Caki2 (cell line): ENCODE measurements at regions not wholly inside any gene's neighbourhood (a gene's known extent, or its start where the extent isn't known, plus 50 kb on each side); places are given as distances from the start of the nearest gene placed in this dataset.

Experiments used
- DNase-seq: peaks from one replicate; pipeline ENCODE4 v3.0.0-alpha.2; 2015; ENCODE audit warnings: low read depth
- in situ Hi-C: cut with HindIII; loops from 2 replicates; pipeline ENCODE4 v1.10.0; 2016; ENCODE audit warnings: low sequenced_read_pairs, low pct_unique_long_range_greater_than_20kb, mixed read lengths

DNA sequence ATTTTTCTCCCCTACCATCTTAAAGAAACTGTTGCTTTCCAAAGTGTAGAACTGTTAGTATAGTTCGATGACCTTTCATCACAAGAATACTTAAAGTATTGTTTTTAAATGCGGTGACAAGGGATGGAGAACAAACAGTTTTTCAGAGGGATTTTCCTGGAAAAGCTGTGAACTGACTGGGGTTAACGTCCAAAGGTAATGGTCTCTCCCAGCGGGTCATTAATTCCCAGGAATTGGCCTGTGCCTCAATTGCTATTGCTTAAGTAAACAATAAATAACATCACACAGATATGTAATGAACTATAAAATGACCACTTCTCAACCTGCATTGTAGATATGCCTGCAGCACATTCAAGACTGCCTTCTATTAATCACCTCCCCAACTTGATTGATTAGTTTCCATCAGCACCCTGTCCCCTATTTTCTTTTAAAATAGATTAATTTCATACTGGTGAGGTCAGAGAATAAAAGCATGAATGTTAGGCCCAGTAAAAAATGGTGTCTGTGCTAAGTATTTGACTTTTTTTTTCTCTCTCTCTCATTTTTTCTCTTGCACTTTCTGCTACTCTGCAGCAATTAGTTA is 268.2 kb downstream of the SAMD5 start:
- peak; percentile 62 for DNase-seq
- in situ Hi-C loops: no loop called here

DNA sequence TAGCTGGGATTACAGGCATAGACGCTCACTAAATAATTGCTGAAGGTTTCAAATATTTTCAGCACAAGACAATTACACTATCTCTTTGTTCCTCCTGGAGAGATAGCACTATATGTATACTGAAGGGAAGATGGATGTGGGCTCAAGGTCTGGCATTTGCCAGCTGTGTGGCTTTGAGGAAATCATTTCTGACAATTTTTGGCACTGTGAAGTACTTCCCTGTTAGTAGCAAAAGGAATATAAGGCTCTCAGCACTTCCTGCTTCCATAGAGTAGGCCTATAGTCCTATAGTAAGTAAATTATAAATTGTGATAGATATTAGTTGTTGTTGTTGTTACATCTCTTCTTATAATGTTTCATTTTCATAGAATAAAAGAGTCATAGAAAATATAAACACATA is 271.1 kb downstream of the SAMD5 start:
- no peak for DNase-seq
- in situ Hi-C loops: no loop called here

DNA sequence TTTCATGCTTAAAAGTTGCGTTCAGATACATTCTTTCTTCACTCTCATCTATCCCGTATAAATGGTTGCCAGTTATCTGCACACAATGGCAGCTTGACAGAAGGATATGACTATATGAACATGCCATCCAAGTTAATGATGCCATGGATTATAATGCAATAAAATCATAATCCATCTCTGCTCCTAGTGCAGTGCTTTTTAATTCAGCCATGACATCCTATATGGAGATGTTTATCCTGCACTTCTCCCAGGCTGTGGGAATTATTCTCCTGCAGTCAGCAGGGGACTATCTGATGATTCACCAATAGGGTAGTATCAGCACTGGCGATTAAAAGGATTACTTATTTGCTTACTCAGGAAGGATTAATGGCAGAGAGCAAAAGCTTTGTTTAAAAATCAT is 273.8 kb downstream of the SAMD5 start:
- peak; percentile 84 for DNase-seq
- in situ Hi-C loops: no loop called here

DNA sequence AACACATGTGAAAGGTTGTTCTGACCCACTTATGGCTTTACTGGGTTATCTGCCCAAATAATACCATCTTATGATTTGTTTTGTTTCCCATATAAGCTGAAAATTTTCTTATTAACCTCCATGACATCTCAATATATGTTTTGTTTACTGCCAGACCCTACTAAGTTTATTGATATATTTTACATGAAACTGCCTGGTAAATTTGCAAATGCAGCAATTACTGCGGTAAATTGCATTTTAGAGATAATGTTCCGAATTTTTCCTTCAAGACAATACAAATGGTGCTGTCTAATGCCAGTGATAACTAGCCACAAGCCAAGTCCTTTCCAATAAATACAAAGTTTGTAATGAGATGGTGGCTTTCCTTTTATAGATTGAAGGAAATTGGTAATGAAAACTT is 275.9 kb downstream of the SAMD5 start:
- in situ Hi-C loops: no loop called here
- DNase-seq: no peak

DNA sequence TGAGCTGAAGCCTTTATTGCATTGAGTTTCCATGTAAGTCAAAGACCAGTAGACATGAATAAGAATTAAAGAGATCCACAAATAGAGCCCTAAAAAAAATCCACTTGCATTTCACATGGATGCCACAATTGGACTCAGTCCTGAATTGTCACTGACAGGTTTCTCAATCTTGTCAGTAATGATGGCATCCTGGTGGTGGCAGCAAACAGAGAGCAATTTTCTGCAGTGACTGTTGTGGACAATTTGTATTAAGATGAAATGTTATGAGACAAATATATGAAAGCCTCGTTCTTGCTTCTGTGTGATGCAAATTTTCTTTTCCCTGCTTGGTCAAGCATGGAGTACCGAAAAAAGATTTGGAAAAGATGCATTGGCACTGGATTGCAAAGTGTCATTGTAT is 278.9 kb downstream of the SAMD5 start:
- in situ Hi-C loops: no loop called here
- DNase-seq: no peak

DNA sequence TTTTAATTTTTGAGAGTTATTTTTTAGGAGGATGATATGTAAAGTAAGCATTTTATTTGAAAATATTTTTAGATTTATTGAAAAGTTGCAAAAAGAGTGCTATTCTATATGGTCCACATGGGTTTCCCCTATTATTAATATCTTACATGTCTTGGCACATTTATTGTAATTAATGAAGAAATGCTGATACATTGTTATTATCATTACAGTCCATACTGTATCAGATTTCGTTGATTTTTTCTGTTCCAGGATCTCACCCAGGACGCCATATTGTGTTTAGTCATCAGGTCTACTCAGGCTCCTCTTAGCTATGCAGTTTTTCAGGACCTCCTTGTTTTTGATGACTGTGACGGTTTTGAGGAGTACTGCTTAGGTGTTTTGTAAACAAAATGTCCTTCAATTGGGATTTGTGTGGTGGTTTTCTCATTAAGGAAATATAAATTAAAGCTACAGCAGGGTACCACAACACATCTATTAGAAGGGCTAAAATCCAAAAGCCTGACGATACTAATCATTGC is 281.0 kb downstream of the SAMD5 start:
- no peak for DNase-seq
- in situ Hi-C loops: no loop called here

DNA sequence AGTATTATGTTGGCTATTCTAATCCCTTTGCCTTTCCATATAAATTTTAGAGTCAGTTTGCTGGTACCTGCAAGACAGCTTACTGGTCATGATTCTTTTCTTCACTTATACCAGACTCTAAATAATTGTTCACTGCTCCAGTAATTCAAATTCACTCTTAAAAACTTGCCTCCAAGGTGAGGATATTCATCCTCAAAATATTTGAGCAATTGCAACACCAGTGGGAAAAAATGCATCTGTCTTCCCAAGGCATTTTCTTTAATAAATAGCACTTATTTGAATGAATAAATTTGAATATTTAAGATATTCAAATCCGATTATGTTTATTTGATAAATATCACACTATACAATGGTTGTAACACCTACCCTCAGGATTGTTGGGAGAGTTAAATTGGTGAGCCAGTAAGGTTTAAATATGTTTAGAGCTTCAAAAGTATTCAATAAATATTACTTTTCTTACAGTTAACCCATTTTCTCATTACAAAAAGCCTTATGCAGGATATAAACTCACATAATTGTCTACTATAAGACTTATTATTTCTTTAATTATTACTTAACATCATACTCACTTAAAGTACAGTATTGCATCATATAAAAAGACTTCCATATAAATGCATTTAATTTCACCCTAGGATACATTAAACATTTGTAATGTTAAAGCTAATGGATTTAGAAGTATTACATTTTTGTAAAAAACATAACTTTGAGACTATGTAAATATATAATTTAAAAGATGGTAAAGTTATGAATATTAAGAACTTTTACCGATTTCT is 285.6 kb downstream of the SAMD5 start:
- in situ Hi-C loops: no loop called here
- no peak for DNase-seq

DNA sequence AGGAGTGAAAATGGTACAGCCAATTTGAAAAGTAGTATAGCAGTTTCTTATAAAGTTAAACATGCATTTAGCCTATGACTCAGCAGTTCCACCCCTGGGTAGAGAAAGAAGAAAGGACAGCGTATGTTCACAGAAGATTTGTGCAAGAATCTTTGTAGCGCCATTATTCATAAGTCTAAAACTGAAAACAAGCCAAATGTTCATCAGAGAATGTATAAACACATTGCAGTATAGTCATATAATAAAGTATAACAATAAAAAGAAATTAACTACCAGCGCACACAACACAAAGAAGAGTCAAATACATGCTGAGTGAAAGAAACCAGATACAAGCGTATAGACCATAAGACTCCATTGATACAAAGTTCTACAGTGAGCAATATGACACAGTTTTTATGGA is 294.0 kb downstream of the SAMD5 start:
- no peak for DNase-seq
- in situ Hi-C loops: no loop called here

DNA sequence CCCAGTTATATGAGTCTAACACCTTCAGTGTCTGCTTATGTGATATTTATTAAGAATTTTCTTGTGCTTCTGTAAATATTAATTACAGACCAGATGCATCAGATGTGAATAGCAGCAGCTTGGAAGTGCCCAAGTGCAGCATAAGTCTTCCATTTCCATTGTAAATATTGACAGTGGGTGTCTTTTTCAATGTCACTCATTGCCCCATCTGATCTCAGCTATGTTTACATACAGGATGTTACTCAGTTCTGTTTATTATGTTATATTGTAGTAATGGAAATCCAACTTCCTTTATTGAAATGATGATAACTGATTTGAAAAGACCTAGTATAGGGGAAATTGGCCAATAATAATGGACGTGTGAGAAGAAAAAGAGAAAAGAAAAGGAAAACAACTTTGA is 296.7 kb downstream of the SAMD5 start:
- DNase-seq: no peak
- in situ Hi-C loops: no loop called here

DNA sequence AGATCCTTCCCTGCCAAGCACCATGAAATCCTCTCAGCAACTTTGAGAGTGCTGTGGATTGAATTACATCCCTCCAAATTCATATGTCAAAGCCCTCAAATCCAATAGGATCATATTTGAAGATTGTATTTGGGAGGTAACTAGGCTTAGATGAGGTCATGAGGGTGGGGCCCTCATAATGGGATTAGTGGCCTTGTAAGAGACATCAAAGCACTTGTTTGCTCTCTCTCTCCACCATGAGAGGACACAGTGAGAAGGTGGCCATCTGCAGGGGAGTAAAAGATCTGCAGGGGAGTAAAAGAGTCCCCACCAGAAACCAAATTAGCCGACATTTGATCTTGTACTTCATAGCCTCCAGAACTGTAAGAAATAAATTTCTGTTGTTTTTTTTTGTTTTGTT is 298.2 kb downstream of the SAMD5 start:
- in situ Hi-C loops: no loop called here

DNA sequence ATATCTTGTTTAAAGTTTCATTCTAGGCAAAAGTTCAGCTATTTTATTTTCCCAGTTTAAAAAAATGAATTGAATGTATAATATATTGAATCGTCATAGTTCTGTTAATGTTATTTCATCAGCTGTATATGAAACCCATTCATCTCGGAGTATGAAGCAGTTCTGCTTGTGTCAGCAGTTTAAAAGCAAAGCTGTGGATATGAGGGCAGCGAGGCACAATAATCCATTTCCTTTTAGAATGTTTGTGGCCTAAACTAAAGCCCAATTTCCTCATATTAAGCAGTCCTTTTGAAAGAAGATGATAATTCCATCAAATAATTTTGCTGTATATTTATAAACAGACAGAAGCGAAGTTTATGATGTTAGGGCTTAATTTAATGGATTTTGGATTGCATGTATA is 300.1 kb downstream of the SAMD5 start:
- in situ Hi-C loops: no loop called here

More for the DNA sequence above, 298.2 kb downstream of the SAMD5 start:
- no peak for DNase-seq

DNA sequence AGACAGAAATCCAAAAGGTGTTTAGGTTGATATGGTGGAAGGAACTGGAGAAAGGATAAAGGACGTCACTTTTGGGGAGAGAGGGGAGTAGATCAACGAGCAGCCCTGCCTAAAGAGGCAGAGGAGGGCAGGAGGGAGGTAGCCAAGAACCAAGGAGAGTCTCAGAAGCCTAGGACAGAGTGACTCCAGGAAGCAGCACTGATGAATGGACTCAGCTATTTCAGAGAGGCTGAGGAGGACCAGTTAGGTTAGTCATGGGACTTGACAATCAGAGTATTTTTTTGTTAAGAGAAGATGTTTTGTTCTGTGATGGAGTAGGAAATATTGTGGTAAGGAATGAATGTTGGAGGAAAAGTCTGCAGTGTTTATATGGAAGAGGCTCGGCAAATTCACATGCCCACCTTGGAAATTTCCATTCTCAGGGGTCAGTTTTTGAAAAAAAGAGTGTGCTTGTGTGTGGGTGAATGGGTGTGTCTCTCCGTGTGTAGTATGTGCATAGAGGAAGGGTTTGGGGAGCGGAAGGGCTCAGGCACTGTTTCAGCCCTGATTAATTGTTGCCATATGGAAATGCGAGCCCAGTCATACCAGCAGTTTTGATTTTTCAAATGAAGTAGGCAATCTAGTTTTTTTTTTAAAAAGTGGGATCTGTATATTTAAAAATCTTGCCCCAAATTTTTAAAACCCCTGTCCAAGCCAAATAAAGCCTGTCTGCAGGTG is 303.6 kb downstream of the SAMD5 start:
- in situ Hi-C loops: no loop called here
- DNase-seq: no peak

More for the DNA sequence above, 300.1 kb downstream of the SAMD5 start:
- no peak for DNase-seq

DNA sequence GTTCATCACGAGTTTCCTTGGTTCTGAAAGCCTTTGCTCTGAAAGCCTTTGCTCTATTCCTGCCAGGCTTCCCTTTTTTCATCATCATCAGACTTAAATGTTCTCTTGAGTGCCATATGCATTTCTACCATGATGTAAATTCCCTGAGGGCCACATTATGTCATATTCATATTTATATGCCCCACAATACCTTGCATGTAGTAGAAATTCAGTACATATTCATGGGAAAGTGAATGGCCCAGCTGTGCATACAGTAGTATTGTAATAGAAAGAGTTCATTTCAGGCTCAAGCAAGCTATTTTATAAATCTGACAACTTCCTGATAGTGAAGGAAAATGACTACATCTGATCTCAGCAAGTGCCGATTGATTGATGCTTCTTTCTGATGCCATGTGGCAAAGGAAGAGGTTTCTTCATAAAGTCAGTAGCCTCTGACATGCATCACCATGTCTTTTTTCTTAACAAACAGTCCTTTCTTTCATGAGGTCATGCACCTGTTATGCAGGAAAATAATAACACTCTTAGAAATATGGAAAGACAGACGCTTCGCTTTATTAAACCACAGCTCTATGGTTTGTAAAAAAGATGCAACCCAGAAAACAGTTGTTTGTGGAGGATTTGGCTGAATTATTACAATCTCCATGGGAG is 308.7 kb downstream of the SAMD5 start:
- in situ Hi-C loops: no loop called here
- no peak for DNase-seq

DNA sequence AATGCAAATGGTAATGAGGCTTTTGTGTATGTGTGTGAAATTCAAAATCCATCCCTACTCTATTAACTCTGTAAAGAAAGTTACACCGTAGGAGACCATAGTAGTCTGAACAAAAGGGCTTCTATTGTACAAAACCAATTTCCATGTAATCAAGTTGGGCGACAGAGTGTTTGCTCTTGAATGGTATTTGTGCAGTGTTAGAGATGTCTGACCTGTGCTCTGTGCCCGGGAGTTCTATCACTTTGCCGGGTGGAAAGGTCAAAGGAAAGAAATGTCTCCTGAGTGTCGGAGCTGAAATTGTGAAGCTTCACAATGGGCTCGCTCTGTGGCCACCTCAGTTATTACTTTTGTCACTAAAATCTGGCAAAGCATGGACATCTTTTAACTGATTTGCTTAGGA is 312.0 kb downstream of the SAMD5 start:
- in situ Hi-C loops: no loop called here
- DNase-seq: no peak

DNA sequence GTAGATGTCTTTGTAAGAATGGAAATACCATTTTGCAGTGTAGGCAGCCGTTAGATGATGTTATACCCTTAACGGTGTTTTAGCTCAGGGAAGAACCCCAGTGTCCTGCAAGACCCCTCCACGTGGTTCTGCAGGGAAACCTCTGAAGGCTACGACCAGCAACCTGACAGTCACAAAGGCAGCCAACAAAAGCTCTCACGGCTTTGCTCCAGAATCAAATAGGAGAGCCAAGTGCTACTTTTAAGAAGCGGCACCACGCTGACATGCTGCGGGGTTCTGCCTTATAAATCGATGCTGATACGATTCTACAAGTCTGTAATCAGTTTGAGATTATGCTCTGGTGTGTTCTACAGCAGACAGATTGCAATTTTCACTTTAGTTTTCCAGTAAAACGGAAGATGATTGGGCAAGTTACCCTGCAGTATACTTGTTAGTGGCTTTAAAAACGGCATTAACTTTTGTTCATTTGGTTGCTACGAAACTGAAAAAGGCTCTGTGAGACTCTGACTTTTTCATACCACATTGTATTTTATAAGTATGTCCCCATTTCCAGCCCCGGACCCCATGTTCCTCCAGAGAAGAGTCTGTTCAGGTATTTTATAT is 312.9 kb downstream of the SAMD5 start:
- in situ Hi-C loops: no loop called here
- DNase-seq: no peak

DNA sequence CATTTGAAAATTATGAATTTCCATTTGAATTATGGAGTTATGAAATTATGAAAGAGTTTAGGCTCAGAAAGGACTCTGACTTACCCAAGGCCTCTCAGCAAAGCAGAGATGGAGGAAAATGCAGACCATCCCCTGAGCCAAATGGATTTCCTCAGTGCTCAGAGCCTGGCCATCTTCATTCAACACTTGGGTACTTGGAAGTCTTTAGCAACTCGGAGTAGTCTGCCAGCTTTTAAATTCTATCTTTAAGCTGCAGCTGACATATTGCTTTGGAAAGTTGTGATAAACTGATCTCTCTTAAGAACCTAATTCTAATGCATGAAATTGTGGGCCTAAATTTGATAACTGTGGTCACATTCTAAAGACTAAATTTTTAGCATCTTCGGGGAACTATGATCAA is 315.4 kb downstream of the SAMD5 start:
- DNase-seq: no peak
- in situ Hi-C loops: no loop called here

DNA sequence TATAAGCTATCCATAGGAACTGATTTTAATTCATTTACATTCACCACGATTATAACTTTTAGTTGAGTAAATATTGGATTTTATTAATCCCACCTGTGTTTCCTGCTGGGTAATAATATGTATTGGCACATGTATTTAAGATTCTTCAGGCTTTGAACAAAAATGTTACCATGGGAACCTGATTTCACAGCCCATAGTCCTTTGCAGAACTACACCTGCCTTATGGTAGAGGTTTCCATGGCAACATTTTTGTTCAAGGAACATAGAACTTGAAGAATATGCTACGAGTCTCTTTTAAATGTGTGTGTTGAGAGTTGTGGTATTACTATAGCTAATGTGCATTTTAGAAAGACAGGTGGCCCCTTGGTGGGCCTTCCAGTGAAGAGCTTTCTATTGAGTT is 317.4 kb downstream of the SAMD5 start:
- in situ Hi-C loops: no loop called here
- no peak for DNase-seq

DNA sequence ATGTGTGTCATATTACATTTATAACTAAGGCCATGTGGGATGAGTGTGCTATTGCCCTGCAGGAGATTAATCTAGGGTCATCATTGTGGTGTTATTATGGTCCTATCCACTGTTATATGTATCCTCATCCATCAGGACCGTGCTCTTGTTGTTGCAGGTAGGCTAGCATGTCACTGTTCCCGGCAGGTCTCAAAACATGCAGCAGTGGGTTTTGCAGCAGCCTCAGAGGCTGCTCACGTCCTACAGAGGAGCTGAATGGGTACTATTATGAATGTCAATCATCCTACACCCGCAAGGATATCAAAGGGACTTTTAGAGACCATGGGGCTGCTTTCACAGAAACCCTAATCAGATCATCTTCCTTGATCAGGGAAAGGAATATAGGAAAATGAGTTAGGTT is 318.2 kb downstream of the SAMD5 start:
- in situ Hi-C loops: no loop called here
- no peak for DNase-seq

DNA sequence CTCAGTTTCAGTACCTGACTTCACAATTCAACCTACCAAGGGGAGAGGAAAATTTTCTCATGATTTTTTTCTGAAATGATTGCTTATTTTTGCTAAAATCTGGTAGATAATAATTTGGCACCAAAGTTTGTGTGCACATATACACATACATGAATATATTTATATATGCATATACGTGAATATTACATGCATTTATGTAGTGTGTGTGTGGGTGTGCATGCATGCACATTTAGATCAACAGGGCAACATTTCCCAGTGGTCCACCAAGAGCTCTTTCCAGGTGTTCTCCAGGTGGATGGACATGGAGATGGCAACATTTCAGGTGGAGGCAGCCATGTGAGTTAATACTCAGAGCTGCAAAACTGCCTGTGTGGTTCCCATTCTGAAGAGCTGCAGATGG is 320.9 kb downstream of the SAMD5 start:
- DNase-seq: no peak
- in situ Hi-C loops: no loop called here
